PFSK-1 (cell line): ENCODE measurements at regions not wholly inside any gene's neighbourhood (a gene's known extent, or its start where the extent isn't known, plus 50 kb on each side); places are given as distances from the start of the nearest gene placed in this dataset.

ENCODE experiments used
- FOXP2 ChIP-seq: optimal IDR thresholded peaks from 2 replicates; pipeline ENCODE3; 2011; ENCODE audit warnings: borderline replicate concordance, control low read depth, inconsistent platforms; ENCODE audit not compliant: insufficient read depth; ENCODE audit errors: extremely low read length, extremely low read depth
- POLR2AphosphoS5 ChIP-seq: IDR thresholded peaks from 2 replicates; pipeline ENCODE4 v1.6.1; 2012; ENCODE audit warnings: low read depth, mild to moderate bottlenecking, control low read depth, low read length, moderate library complexity
- SIN3A ChIP-seq: IDR thresholded peaks from 2 replicates; pipeline ENCODE4 v1.6.1; 2012; ENCODE audit warnings: mild to moderate bottlenecking, low read length, moderate library complexity, borderline replicate concordance; ENCODE audit not compliant: insufficient read depth
- TAF1 ChIP-seq: IDR thresholded peaks from 2 replicates; pipeline ENCODE4 v1.6.1; 2012; ENCODE audit warnings: low read length, control low read depth, borderline replicate concordance; ENCODE audit not compliant: insufficient read depth
- TF ChIP-seq, protein P1 (sequence below), 2 experiments: IDR thresholded peaks; 2 replicates each; pipeline versions ENCODE4 v1.6.1 to v1.8.0; 2011 to 2012; ENCODE audit warnings: low read depth in 2 of 2, low read length in 2 of 2, control low read depth in 1 of 2, inconsistent platforms in 1 of 2, mild to moderate bottlenecking in 1 of 2, moderate library complexity in 1 of 2; ENCODE audit not compliant: insufficient read depth in 1 of 2

DNA sequence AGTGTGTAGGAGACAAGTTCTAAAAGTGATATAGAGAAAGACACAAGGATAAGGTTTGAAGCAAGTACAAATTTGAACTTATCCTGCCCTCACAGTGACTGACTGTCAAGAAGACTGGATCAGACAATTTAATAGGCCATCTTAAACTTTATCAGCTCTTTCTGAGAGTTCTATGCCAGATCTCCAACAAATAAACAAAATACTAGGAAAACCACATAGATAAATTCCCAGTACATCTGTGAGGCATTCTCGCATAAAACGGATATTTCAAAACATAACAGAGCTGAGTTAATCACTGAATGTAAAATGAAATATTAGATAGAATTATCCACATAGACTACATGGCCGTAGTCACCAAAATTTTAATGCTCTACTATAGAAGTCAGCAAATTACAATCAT lies 120.9 kb upstream of the LUZP2 start:
- TF ChIP-seq TAF1 (no peak), FOXP2 (no peak), POLR2AphosphoS5 (no peak), SIN3A (no peak)
- TF ChIP-seq, protein P1, sequence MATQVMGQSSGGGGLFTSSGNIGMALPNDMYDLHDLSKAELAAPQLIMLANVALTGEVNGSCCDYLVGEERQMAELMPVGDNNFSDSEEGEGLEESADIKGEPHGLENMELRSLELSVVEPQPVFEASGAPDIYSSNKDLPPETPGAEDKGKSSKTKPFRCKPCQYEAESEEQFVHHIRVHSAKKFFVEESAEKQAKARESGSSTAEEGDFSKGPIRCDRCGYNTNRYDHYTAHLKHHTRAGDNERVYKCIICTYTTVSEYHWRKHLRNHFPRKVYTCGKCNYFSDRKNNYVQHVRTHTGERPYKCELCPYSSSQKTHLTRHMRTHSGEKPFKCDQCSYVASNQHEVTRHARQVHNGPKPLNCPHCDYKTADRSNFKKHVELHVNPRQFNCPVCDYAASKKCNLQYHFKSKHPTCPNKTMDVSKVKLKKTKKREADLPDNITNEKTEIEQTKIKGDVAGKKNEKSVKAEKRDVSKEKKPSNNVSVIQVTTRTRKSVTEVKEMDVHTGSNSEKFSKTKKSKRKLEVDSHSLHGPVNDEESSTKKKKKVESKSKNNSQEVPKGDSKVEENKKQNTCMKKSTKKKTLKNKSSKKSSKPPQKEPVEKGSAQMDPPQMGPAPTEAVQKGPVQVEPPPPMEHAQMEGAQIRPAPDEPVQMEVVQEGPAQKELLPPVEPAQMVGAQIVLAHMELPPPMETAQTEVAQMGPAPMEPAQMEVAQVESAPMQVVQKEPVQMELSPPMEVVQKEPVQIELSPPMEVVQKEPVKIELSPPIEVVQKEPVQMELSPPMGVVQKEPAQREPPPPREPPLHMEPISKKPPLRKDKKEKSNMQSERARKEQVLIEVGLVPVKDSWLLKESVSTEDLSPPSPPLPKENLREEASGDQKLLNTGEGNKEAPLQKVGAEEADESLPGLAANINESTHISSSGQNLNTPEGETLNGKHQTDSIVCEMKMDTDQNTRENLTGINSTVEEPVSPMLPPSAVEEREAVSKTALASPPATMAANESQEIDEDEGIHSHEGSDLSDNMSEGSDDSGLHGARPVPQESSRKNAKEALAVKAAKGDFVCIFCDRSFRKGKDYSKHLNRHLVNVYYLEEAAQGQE (IDR thresholded peaks at IDR 0.05; ENCODE audit: insufficient read depth in 1 of 2, low read depth in 2 of 2, low read length in 2 of 2) = no peak

DNA sequence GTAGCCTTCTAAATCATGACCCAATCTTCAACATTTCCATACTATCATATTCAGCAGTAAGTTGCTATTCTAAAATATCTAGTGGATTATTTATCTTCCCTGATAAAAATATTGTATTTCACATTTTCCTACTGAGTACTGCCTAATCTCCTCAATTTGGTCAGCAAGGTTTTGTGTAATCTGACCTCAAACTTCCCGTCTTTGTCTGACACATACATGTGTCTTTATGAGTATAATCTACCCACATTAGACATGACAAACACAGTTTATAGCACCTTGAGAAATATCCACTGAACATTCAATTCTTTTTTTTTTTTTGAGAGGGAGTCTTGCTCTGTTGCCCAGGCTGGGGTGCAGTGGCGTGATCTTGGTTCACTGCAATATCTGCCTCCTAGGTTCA lies 113.7 kb upstream of the LUZP2 start:
- TF ChIP-seq, protein P1 (IDR thresholded peaks at IDR 0.05; ENCODE audit: insufficient read depth in 1 of 2, low read depth in 2 of 2, low read length in 2 of 2) = no peak
- TF ChIP-seq POLR2AphosphoS5 = no peak
- TF ChIP-seq SIN3A = no peak
- TF ChIP-seq FOXP2 = no peak
- TF ChIP-seq TAF1 = no peak

- TF ChIP-seq SIN3A (no peak), TAF1 (no peak), FOXP2 (no peak), POLR2AphosphoS5 (no peak)
- TF ChIP-seq, protein P1 (IDR thresholded peaks at IDR 0.05; ENCODE audit: insufficient read depth in 1 of 2, low read depth in 2 of 2, low read length in 2 of 2) = no peak
Measured at GRCh38 chr11:24384240-24384639, 112.6 kb upstream of the LUZP2 start.

DNA sequence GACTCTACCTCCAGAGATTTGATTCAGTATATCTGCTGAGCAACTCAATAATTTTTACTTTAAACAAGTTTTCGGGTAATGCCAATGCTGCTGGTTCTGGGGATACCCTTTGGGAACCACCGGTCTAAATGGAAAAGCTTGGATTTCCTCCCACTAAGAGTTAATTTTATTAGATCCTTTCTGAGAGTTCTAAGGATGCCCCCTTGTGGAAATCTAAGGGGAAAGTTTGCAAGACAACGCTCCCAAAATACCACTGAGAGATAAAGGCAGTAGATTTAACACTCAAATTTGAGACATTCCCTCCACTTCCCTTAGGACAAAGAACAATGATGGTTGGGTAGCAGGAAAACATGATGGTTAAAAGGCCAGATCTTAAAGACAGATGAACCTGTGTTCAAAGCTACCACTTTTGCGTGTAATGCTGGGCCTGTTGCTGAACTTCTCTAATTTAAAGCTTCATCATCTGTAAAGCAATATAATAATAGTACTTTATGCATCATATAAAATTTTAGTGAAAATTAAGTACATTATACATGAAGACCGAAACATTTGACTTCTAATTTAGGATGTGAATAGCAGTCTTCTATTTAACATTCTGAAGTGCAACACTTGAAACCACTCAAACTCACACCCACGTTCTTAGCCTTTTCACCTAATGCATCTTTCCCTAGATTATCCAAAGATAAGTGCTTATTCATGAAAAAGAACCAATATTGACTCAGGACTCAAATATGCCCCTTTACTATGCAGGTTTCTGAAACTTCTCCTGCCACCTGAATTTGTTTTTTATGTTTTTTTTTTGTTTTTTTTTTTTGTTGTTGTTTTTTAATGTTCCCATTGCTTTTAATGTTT lies 110.1 kb upstream of the LUZP2 start:
- no peak for TF ChIP-seq SIN3A
- no peak for TF ChIP-seq TAF1
- no peak for TF ChIP-seq FOXP2
- TF ChIP-seq, protein P1 (IDR thresholded peaks at IDR 0.05; ENCODE audit: insufficient read depth in 1 of 2, low read depth in 2 of 2, low read length in 2 of 2) = no peak
- TF ChIP-seq POLR2AphosphoS5 = no peak
